NCI-H510A (cell line): ENCODE measurements at regions not wholly inside any gene's neighbourhood (a gene's known extent, or its start where the extent isn't known, plus 50 kb on each side); places are given as distances from the start of the nearest gene placed in this dataset.

Experiments
- DNase-seq: peaks from one replicate; lab custom pipeline; 2025; lab: John Stamatoyannopoulos, UW

- no peak for DNase-seq
Observed at GRCh38 chr22:49111085-49111484, 716.6 kb downstream of the BRD1 start.

- no peak for DNase-seq
Observed at GRCh38 chr22:49108636-49109315, 718.9 kb downstream of the BRD1 start.

GRCh38 chr22:49107961-49108530, 719.6 kb downstream of the BRD1 start:
- no peak for DNase-seq

GRCh38 chr22:49107561-49107960, 720.1 kb downstream of the BRD1 start:
- DNase-seq: no peak

GRCh38 chr22:49106842-49107152, 720.9 kb downstream of the BRD1 start:
- no peak for DNase-seq

- no peak for DNase-seq
Observed at GRCh38 chr22:49106096-49106841, 721.4 kb downstream of the BRD1 start.

- no peak for DNase-seq
Observed at GRCh38 chr22:49104434-49104833, 723.2 kb downstream of the BRD1 start.

GRCh38 chr22:49103314-49104059, 724.2 kb downstream of the BRD1 start:
- peak; percentile 89 for DNase-seq

- no peak for DNase-seq
Observed at GRCh38 chr22:49102367-49102766, 725.3 kb downstream of the BRD1 start.

- no peak for DNase-seq
Observed at GRCh38 chr22:49101873-49102272, 725.8 kb downstream of the BRD1 start.

GRCh38 chr22:49101225-49101624, 726.4 kb downstream of the BRD1 start:
- no peak for DNase-seq

GRCh38 chr22:49100773-49101172, 726.9 kb downstream of the BRD1 start:
- no peak for DNase-seq

GRCh38 chr22:49100316-49100715, 727.4 kb downstream of the BRD1 start:
- DNase-seq: no peak

- DNase-seq: no peak
Observed at GRCh38 chr22:49099496-49100124, 728.1 kb downstream of the BRD1 start.

- no peak for DNase-seq
Observed at GRCh38 chr22:49099089-49099488, 728.6 kb downstream of the BRD1 start.

GRCh38 chr22:49097966-49098365, 729.7 kb downstream of the BRD1 start:
- no peak for DNase-seq

GRCh38 chr22:49097171-49097925, 730.3 kb downstream of the BRD1 start:
- DNase-seq: no peak

GRCh38 chr22:49096476-49096875, 731.2 kb downstream of the BRD1 start:
- no peak for DNase-seq

- DNase-seq: no peak
Observed at GRCh38 chr22:49095366-49095765, 732.3 kb downstream of the BRD1 start.

GRCh38 chr22:49094858-49095257, 732.8 kb downstream of the BRD1 start:
- no peak for DNase-seq

- no peak for DNase-seq
Observed at GRCh38 chr22:49094151-49094550, 733.5 kb downstream of the BRD1 start.
